UCSD-AML1 (cell line): ENCODE measurements at regions not wholly inside any gene's neighbourhood (a gene's known extent, or its start where the extent isn't known, plus 50 kb on each side); places are given as distances from the start of the nearest gene placed in this dataset.

Experiments
- DNase-seq: peaks from one replicate; lab custom pipeline; 2025; ENCODE audit not compliant: unreplicated experiment; lab: John Stamatoyannopoulos, UW

GRCh38 chr7:125406111-125406510 is 476.5 kb upstream of the POT1 start:
- no peak for DNase-seq

GRCh38 chr7:125399408-125399807 is 469.8 kb upstream of the POT1 start:
- DNase-seq, result no peak

- peak; percentile 8 for DNase-seq
These were observed 467.0 kb upstream of the POT1 start for GRCh38 chr7:125396466-125397151.

GRCh38 chr7:125391921-125392320 is 462.3 kb upstream of the POT1 start:
- no peak for DNase-seq

GRCh38 chr7:125390981-125391380 is 461.4 kb upstream of the POT1 start:
- no peak for DNase-seq

GRCh38 chr7:125386211-125386610 is 456.6 kb upstream of the POT1 start:
- no peak for DNase-seq

- DNase-seq, result no peak
These were observed 453.7 kb upstream of the POT1 start for GRCh38 chr7:125383324-125383723.

GRCh38 chr7:125382401-125382800 is 452.8 kb upstream of the POT1 start:
- DNase-seq, result no peak

- DNase-seq, result no peak
These were observed 446.3 kb upstream of the POT1 start for GRCh38 chr7:125375942-125376341.

- no peak for DNase-seq
These were observed 440.9 kb upstream of the POT1 start for GRCh38 chr7:125370502-125370901.

- DNase-seq, result no peak
These were observed 434.2 kb upstream of the POT1 start for GRCh38 chr7:125363873-125364272.

GRCh38 chr7:125358551-125359167 is 429.0 kb upstream of the POT1 start:
- DNase-seq, result no peak

- DNase-seq, result no peak
These were observed 428.2 kb upstream of the POT1 start for GRCh38 chr7:125357676-125358455.

- peak; percentile 6 for DNase-seq
These were observed 426.3 kb upstream of the POT1 start for GRCh38 chr7:125355899-125356298.

GRCh38 chr7:125347269-125347668 is 417.6 kb upstream of the POT1 start:
- DNase-seq, result no peak

GRCh38 chr7:125338110-125338509 is 408.5 kb upstream of the POT1 start:
- no peak for DNase-seq

GRCh38 chr7:125336326-125336725 is 406.7 kb upstream of the POT1 start:
- no peak for DNase-seq

- no peak for DNase-seq
These were observed 397.1 kb upstream of the POT1 start for GRCh38 chr7:125326666-125327255.

- peak; percentile 32 for DNase-seq
These were observed 386.8 kb upstream of the POT1 start for GRCh38 chr7:125316466-125316865.

GRCh38 chr7:125299003-125299765 is 369.6 kb upstream of the POT1 start:
- DNase-seq, result no peak

GRCh38 chr7:125279961-125280360 is 350.3 kb upstream of the POT1 start:
- no peak for DNase-seq
